GM18861 (cell line): ENCODE measurements at regions not wholly inside any gene's neighbourhood (a gene's known extent, or its start where the extent isn't known, plus 50 kb on each side); places are given as distances from the start of the nearest gene placed in this dataset.
A peak's percentile ranks its signal among the peaks of the same experiment; 100 is the strongest.
"Not testable (repeated sequence)": the region's sequence is repeated elsewhere in the genome, so short reads cannot be mapped to it uniquely, and the experiment has no call there.

Experiments
- ATAC-seq: cut with Tn5 transposase; IDR thresholded peaks from one replicate; pipeline ENCODE4 v1.9.1; 2021; ENCODE audit not compliant: unreplicated experiment

- ATAC-seq = peak; percentile 19
Measured at GRCh38 chr15:92803852-92804609, 96.1 kb upstream of the CHD2 start.

GRCh38 chr15:92804610-92804936 lies 95.6 kb upstream of the CHD2 start:
- not testable (repeated sequence) for ATAC-seq

GRCh38 chr15:92805080-92805690 lies 94.9 kb upstream of the CHD2 start:
- no peak for ATAC-seq

- ATAC-seq = not testable (repeated sequence)
Measured at GRCh38 chr15:92806171-92806570, 94.0 kb upstream of the CHD2 start.

- ATAC-seq = no peak
Measured at GRCh38 chr15:92806763-92807162, 93.4 kb upstream of the CHD2 start.

- no peak for ATAC-seq
Measured at GRCh38 chr15:92807971-92808571, 92.1 kb upstream of the CHD2 start.

GRCh38 chr15:92808598-92809063 lies 91.5 kb upstream of the CHD2 start:
- no peak for ATAC-seq

- peak; percentile 88 for ATAC-seq
Measured at GRCh38 chr15:92809064-92809879, 90.9 kb upstream of the CHD2 start.

- no peak for ATAC-seq
Measured at GRCh38 chr15:92809880-92810361, 90.2 kb upstream of the CHD2 start.

GRCh38 chr15:92810418-92811138 lies 89.5 kb upstream of the CHD2 start:
- no peak for ATAC-seq

GRCh38 chr15:92811148-92811913 lies 88.8 kb upstream of the CHD2 start:
- no peak for ATAC-seq

GRCh38 chr15:92812271-92812670 lies 87.9 kb upstream of the CHD2 start:
- ATAC-seq = no peak

GRCh38 chr15:92813485-92813884 lies 86.6 kb upstream of the CHD2 start:
- ATAC-seq = no peak

- ATAC-seq = no peak
Measured at GRCh38 chr15:92817339-92817886, 82.7 kb upstream of the CHD2 start.

- no peak for ATAC-seq
Measured at GRCh38 chr15:92818651-92819277, 81.4 kb upstream of the CHD2 start.

GRCh38 chr15:92819278-92820235 lies 80.6 kb upstream of the CHD2 start:
- ATAC-seq = no peak

- ATAC-seq = peak; percentile 77
Measured at GRCh38 chr15:92820236-92821021, 79.7 kb upstream of the CHD2 start.
